PC-9 (cell line): ENCODE measurements at regions not wholly inside any gene's neighbourhood (a gene's known extent, or its start where the extent isn't known, plus 50 kb on each side); places are given as distances from the start of the nearest gene placed in this dataset.

ENCODE experiments used
- EZH2 ChIP-seq: fragments of 200-600 bp; sonication (generic); IDR thresholded peaks from 2 replicates; pipeline ENCODE4 v1.8.0; 2017; ENCODE audit warnings: antibody characterized with exemption, low read depth
- TF ChIP-seq, protein P1 (sequence below): fragments of 200-600 bp; sonication (generic); conservative IDR thresholded peaks from 2 replicates; pipeline ENCODE4 v1.6.1; 2017; ENCODE audit warnings: mixed run types, antibody characterized with exemption, mild to moderate bottlenecking, moderate library complexity

DNA sequence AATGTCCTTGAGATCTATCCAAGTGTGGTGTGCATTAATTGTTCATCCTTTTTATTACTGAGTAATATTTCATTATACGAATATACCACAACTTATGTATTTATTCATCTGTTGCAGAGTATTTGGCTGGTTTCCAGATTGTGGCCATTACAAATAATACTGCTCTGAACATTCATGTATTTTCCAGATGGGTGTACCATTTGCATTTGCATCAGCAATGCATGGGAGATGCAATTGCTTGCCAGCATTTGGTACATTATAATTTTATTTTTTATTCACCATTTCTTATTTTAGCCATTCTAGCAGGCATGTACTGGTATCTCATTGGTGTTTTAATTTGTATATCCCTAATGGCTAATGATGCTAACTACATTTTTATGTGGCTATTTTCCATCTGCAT, 162.4 kb downstream of the SCG2 start:
- TF ChIP-seq, protein P1, sequence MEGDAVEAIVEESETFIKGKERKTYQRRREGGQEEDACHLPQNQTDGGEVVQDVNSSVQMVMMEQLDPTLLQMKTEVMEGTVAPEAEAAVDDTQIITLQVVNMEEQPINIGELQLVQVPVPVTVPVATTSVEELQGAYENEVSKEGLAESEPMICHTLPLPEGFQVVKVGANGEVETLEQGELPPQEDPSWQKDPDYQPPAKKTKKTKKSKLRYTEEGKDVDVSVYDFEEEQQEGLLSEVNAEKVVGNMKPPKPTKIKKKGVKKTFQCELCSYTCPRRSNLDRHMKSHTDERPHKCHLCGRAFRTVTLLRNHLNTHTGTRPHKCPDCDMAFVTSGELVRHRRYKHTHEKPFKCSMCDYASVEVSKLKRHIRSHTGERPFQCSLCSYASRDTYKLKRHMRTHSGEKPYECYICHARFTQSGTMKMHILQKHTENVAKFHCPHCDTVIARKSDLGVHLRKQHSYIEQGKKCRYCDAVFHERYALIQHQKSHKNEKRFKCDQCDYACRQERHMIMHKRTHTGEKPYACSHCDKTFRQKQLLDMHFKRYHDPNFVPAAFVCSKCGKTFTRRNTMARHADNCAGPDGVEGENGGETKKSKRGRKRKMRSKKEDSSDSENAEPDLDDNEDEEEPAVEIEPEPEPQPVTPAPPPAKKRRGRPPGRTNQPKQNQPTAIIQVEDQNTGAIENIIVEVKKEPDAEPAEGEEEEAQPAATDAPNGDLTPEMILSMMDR: no peak
- TF ChIP-seq EZH2: no peak
